GM21825 (cell line): ENCODE measurements at regions not wholly inside any gene's neighbourhood (a gene's known extent, or its start where the extent isn't known, plus 50 kb on each side); places are given as distances from the start of the nearest gene placed in this dataset.
"Not testable (repeated sequence)": the region's sequence is repeated elsewhere in the genome, so short reads cannot be mapped to it uniquely, and the experiment has no call there.

Source experiments
- ATAC-seq: cut with Tn5 transposase; IDR thresholded peaks from one replicate; pipeline ENCODE4 v1.9.1; 2021; ENCODE audit warnings: mild to moderate bottlenecking, moderate library complexity; ENCODE audit not compliant: unreplicated experiment

GRCh38 chrX:43349363-43349762, 306.7 kb upstream of the MAOA start:
- ATAC-seq: peak; percentile 63

GRCh38 chrX:43350935-43351334, 305.2 kb upstream of the MAOA start:
- ATAC-seq: no peak

- no peak for ATAC-seq
Measured at GRCh38 chrX:43357741-43358140, 298.4 kb upstream of the MAOA start.

GRCh38 chrX:43373032-43373431, 283.1 kb upstream of the MAOA start:
- no peak for ATAC-seq

GRCh38 chrX:43375136-43375535, 281.0 kb upstream of the MAOA start:
- ATAC-seq: no peak

- no peak for ATAC-seq
Measured at GRCh38 chrX:43380704-43381103, 275.4 kb upstream of the MAOA start.

GRCh38 chrX:43386875-43387274, 269.2 kb upstream of the MAOA start:
- no peak for ATAC-seq

- no peak for ATAC-seq
Measured at GRCh38 chrX:43405191-43405590, 250.9 kb upstream of the MAOA start.

GRCh38 chrX:43423876-43424275, 232.2 kb upstream of the MAOA start:
- no peak for ATAC-seq

GRCh38 chrX:43436517-43436916, 219.6 kb upstream of the MAOA start:
- no peak for ATAC-seq

GRCh38 chrX:43446752-43447151, 209.3 kb upstream of the MAOA start:
- no peak for ATAC-seq

- no peak for ATAC-seq
Measured at GRCh38 chrX:43448688-43449087, 207.4 kb upstream of the MAOA start.

GRCh38 chrX:43450355-43450754, 205.7 kb upstream of the MAOA start:
- ATAC-seq: no peak

- not testable (repeated sequence) for ATAC-seq
Measured at GRCh38 chrX:43451976-43452686, 204.0 kb upstream of the MAOA start.

- no peak for ATAC-seq
Measured at GRCh38 chrX:43456063-43456462, 200.0 kb upstream of the MAOA start.

GRCh38 chrX:43456906-43457305, 199.2 kb upstream of the MAOA start:
- ATAC-seq: no peak

GRCh38 chrX:43467608-43468234, 188.4 kb upstream of the MAOA start:
- no peak for ATAC-seq

- ATAC-seq: no peak
Measured at GRCh38 chrX:43469391-43470054, 186.6 kb upstream of the MAOA start.

- no peak for ATAC-seq
Measured at GRCh38 chrX:43474321-43474720, 181.8 kb upstream of the MAOA start.

GRCh38 chrX:43479070-43479469, 177.0 kb upstream of the MAOA start:
- ATAC-seq: no peak

- ATAC-seq: no peak
Measured at GRCh38 chrX:43479850-43480249, 176.2 kb upstream of the MAOA start.

GRCh38 chrX:43481576-43481975, 174.5 kb upstream of the MAOA start:
- no peak for ATAC-seq
